Panc1 (cell line): ENCODE measurements at regions not wholly inside any gene's neighbourhood (a gene's known extent, or its start where the extent isn't known, plus 50 kb on each side); places are given as distances from the start of the nearest gene placed in this dataset.
"Not testable (repeated sequence)": the region's sequence is repeated elsewhere in the genome, so short reads cannot be mapped to it uniquely, and the experiment has no call there.

ENCODE experiments used
- ATAC-seq: fragments of 200-7000 bp; cut with Tn5 transposase; 2 replicates; pipeline ENCODE4 v1.9.1; 2020; ENCODE audit warnings: mild to moderate bottlenecking, moderate library complexity
- BruUV-seq: library from RNA; stranded (reverse); fragments of 400-500 nt; replicated peaks from 2 replicates; lab custom pipeline; 2021; lab: Mats Ljungman, UMichigan
- CTCF ChIA-PET: fragments of 300-600 bp; sonication (Branson Sonifier 250); formaldehyde crosslinking; loops from one replicate; lab custom pipeline; 2022; ENCODE audit warnings: antibody characterized with exemption; lab: Charles Lee
- POLR2A ChIA-PET: fragments of 300-600 bp; sonication (Branson Sonifier 250); formaldehyde crosslinking; loops from one replicate; lab custom pipeline; 2022; ENCODE audit warnings: antibody characterized with exemption; lab: Charles Lee
- DNase-seq: peaks from one replicate; pipeline ENCODE4 v3.0.0-alpha.2; 2010; ENCODE audit warnings: low read depth, low spot score
- H3K27ac ChIP-seq: 2 replicates; pipeline ENCODE4 v1.5.1; 2011; ENCODE audit warnings: mild to moderate bottlenecking, low read length, inconsistent platforms
- H3K27me3 ChIP-seq: fragments of 200-500 bp; sonication (Bioruptor generic); 2 replicates; pipeline ENCODE4 v1.6.0; 2014; ENCODE audit warnings: low read length, inconsistent platforms; ENCODE audit not compliant: control insufficient read depth, insufficient read depth
- H3K36me3 ChIP-seq: fragments of 200-500 bp; sonication (Bioruptor generic); 2 replicates; pipeline ENCODE4 v1.5.1; 2014; ENCODE audit warnings: inconsistent platforms, mild to moderate bottlenecking, low read length, moderate library complexity; ENCODE audit not compliant: control insufficient read depth, insufficient read depth
- H3K4me1 ChIP-seq: 2 replicates; pipeline ENCODE4 v1.5.1; 2011; ENCODE audit warnings: inconsistent platforms, mild to moderate bottlenecking, low read length, moderate library complexity; ENCODE audit not compliant: control insufficient read depth, insufficient read depth
- H3K4me3 ChIP-seq, 2 experiments: 2 replicates each; pipeline ENCODE4 v1.5.1; 2011 to 2012; ENCODE audit warnings: low read depth in 2 of 2, low read length in 2 of 2, mild to moderate bottlenecking in 2 of 2, inconsistent platforms in 1 of 2, moderate library complexity in 1 of 2
- H3K9me3 ChIP-seq: fragments of 200-500 bp; sonication (Bioruptor generic); 2 replicates; pipeline ENCODE4 v1.5.1; 2014; ENCODE audit warnings: low read depth, mild to moderate bottlenecking, inconsistent platforms, low read length, moderate library complexity; ENCODE audit not compliant: control insufficient read depth, insufficient read depth
- CTCF ChIP-seq: fragments of 450-650 bp; IDR thresholded peaks from 2 replicates; pipeline ENCODE4 v1.5.1; 2017; ENCODE audit warnings: mild to moderate bottlenecking
- POLR2AphosphoS5 ChIP-seq: IDR thresholded peaks from 2 replicates; pipeline ENCODE4 v1.6.1; 2012; ENCODE audit warnings: mild to moderate bottlenecking, low read depth, low read length, moderate library complexity
- REST ChIP-seq, 2 experiments: IDR thresholded peaks; 2 replicates each; pipeline ENCODE4 v1.6.1; 2011 to 2012; ENCODE audit warnings: low read depth in 2 of 2, control low read depth in 1 of 2, low read length in 1 of 2, mild to moderate bottlenecking in 1 of 2, moderate library complexity in 1 of 2; ENCODE audit not compliant: insufficient read depth in 1 of 2
- SIN3A ChIP-seq: IDR thresholded peaks from 2 replicates; pipeline ENCODE4 v1.6.1; 2012; ENCODE audit warnings: low read depth, mild to moderate bottlenecking, low read length, moderate library complexity, borderline replicate concordance; ENCODE audit not compliant: insufficient read depth
- TCF7L2 ChIP-seq: IDR thresholded peaks from 2 replicates; pipeline ENCODE4 v1.6.1; 2011; ENCODE audit warnings: mild to moderate bottlenecking, low read depth, low read length, inconsistent platforms
- in situ Hi-C: cut with HindIII; loops from 2 replicates; pipeline ENCODE4 v1.10.0; 2016; ENCODE audit warnings: low sequenced_read_pairs, low pct_unique_long_range_greater_than_20kb
- intact Hi-C: fragments of 100-400 bp; cut with micrococcal nuclease; formaldehyde crosslinking; loops from one replicate; pipeline ENCODE4 v1.10.0; 2022; ENCODE audit not compliant: unreplicated experiment

- no peak for ATAC-seq
- no peaks in the 10 kb centered on the region for H3K27me3 ChIP-seq
- DNase-seq, result no peak
- no peak overlapping the region for H3K4me3 ChIP-seq
- H3K4me1 ChIP-seq, result no peaks in the 10 kb centered on the region
- intact Hi-C loops, result no loop called here
- H3K9me3 ChIP-seq, result peaks cover 5% of the 10 kb centered on the region; the same call in 1 of the 2 replicates
- in situ Hi-C loops, result no loop called here
- no TSS peak for BruUV-seq
- POLR2A ChIA-PET, result no interaction called here
- no peaks in the 10 kb centered on the region for H3K36me3 ChIP-seq
- H3K27ac ChIP-seq, result no peak overlapping the region
- TF ChIP-seq SIN3A (no peak), REST (IDR thresholded peaks at IDR 0.05; ENCODE audit: insufficient read depth in 1 of 2, low read depth in 2 of 2, low read length in 1 of 2) (no peak), POLR2AphosphoS5 (no peak), CTCF (no peak), TCF7L2 (no peak)
- CTCF ChIA-PET, result no interaction called here
Observed at GRCh38 chr5:63011158-63011557, 432.5 kb downstream of the LRRC70 start.

GRCh38 chr5:63008195-63008594 is 429.6 kb downstream of the LRRC70 start:
- ChIA-PET CTCF (no interaction called here), POLR2A (no interaction called here)
- in situ Hi-C loops, result no loop called here
- intact Hi-C loops, result no loop called here
- no peak overlapping the region for H3K27ac ChIP-seq
- ATAC-seq, result no peak
- no peak for DNase-seq
- BruUV-seq, result no TSS peak
- TF ChIP-seq SIN3A (no peak), REST (IDR thresholded peaks at IDR 0.05; ENCODE audit: insufficient read depth in 1 of 2, low read depth in 2 of 2, low read length in 1 of 2) (no peak), CTCF (no peak), TCF7L2 (no peak), POLR2AphosphoS5 (no peak)
- no peaks in the 10 kb centered on the region for H3K4me1 ChIP-seq
- no peaks in the 10 kb centered on the region for H3K36me3 ChIP-seq
- no peak overlapping the region for H3K4me3 ChIP-seq
- H3K9me3 ChIP-seq, result no peaks in the 10 kb centered on the region
- no peaks in the 10 kb centered on the region for H3K27me3 ChIP-seq

GRCh38 chr5:62994842-62995241 is 416.2 kb downstream of the LRRC70 start:
- in situ Hi-C loops, H3K36me3 ChIP-seq, H3K27me3 ChIP-seq, H3K4me3 ChIP-seq, DNase-seq, intact Hi-C loops, H3K9me3 ChIP-seq, POLR2A ChIA-PET, CTCF ChIA-PET, H3K4me1 ChIP-seq, H3K27ac ChIP-seq, BruUV-seq, ATAC-seq: not testable (repeated sequence)
